IMR-90 (cell line): ENCODE measurements at regions not wholly inside any gene's neighbourhood (a gene's known extent, or its start where the extent isn't known, plus 50 kb on each side); places are given as distances from the start of the nearest gene placed in this dataset.

Source experiments
- ATAC-seq: fragments of 200-7000 bp; cut with Tn5 transposase; 2 replicates; pipeline ENCODE4 v1.9.1; 2020; ENCODE audit warnings: low read depth, mild to moderate bottlenecking, moderate library complexity
- BruUV-seq: library from RNA; stranded (reverse); fragments of 400-500 nt; replicated peaks from 2 replicates; lab custom pipeline; 2021; lab: Mats Ljungman, UMichigan
- CTCF ChIA-PET: fragments of 300-600 bp; formaldehyde crosslinking; extraction: SDS; loops from one replicate; lab custom pipeline; 2021; ENCODE audit warnings: antibody characterized with exemption; lab: Yijun Ruan, JAX
- POLR2A ChIA-PET: fragments of 300-600 bp; sonication (Branson Sonifier 250); formaldehyde crosslinking; loops from one replicate; lab custom pipeline; 2022; ENCODE audit warnings: antibody characterized with exemption; ENCODE audit not compliant: unreplicated experiment; lab: Charles Lee
- DNase-seq: peaks from one replicate; pipeline ENCODE4 v3.0.0; 2013
- H2AFZ ChIP-seq: replicated peaks from 2 replicates; pipeline ENCODE3; 2013; ENCODE audit warnings: low read length, mild to moderate bottlenecking; ENCODE audit not compliant: poor library complexity
- H2AK5ac ChIP-seq: 2 replicates; pipeline ENCODE4 v1.6.1; 2013; ENCODE audit warnings: low read depth, low read length, inconsistent platforms
- H2AK9ac ChIP-seq: replicated peaks from 2 replicates; pipeline ENCODE3; 2013; ENCODE audit warnings: mild to moderate bottlenecking, low read depth, low read length, moderate library complexity; ENCODE audit not compliant: poor library complexity
- H2BK120ac ChIP-seq: 2 replicates; pipeline ENCODE4 v1.6.1; 2013; ENCODE audit warnings: low read depth, low read length, inconsistent platforms
- H2BK15ac ChIP-seq: 3 replicates; pipeline ENCODE4 v1.6.1; 2013; ENCODE audit warnings: low read depth, low read length, inconsistent platforms
- H2BK20ac ChIP-seq: 2 replicates; pipeline ENCODE4 v1.6.1; 2013; ENCODE audit warnings: low read depth, mild to moderate bottlenecking, inconsistent platforms, low read length, moderate library complexity
- H2BK5ac ChIP-seq: 2 replicates; pipeline ENCODE4 v1.6.1; 2013; ENCODE audit warnings: mild to moderate bottlenecking, low read depth, low read length, inconsistent platforms; ENCODE audit not compliant: poor library complexity, severe bottlenecking
- H3K14ac ChIP-seq: replicated peaks from 2 replicates; pipeline ENCODE4 v1.6.1; 2013; ENCODE audit warnings: low read depth, low read length, inconsistent platforms
- H3K18ac ChIP-seq: 2 replicates; pipeline ENCODE4 v1.6.1; 2013; ENCODE audit warnings: low read depth, low read length, control low read depth
- H3K23ac ChIP-seq: 2 replicates; pipeline ENCODE4 v1.6.1; 2013; ENCODE audit warnings: low read depth, low read length, inconsistent platforms
- H3K27ac ChIP-seq: 2 replicates; pipeline ENCODE4 v1.5.1; 2013; ENCODE audit warnings: mild to moderate bottlenecking, control low read depth, low read length; ENCODE audit not compliant: insufficient read depth
- H3K27me3 ChIP-seq: 2 replicates; pipeline ENCODE4 v1.6.1; 2013; ENCODE audit warnings: low read length; ENCODE audit not compliant: control insufficient read depth, insufficient read depth
- H3K36me3 ChIP-seq: 2 replicates; pipeline ENCODE4 v1.6.1; 2013; ENCODE audit warnings: low read length, mixed read lengths; ENCODE audit not compliant: control insufficient read depth, insufficient read depth
- H3K4ac ChIP-seq: 2 replicates; pipeline ENCODE4 v1.6.1; 2013; ENCODE audit warnings: low read depth, low read length, inconsistent platforms
- H3K4me1 ChIP-seq: 2 replicates; pipeline ENCODE4 v1.6.1; 2013; ENCODE audit warnings: low read length, mixed read lengths; ENCODE audit not compliant: control insufficient read depth, insufficient read depth
- H3K4me2 ChIP-seq: 2 replicates; pipeline ENCODE4 v1.6.1; 2013; ENCODE audit warnings: low read depth, mild to moderate bottlenecking, control low read depth, low read length, moderate library complexity
- H3K4me3 ChIP-seq: 2 replicates; pipeline ENCODE4 v1.5.1; 2013; ENCODE audit warnings: low read depth, mild to moderate bottlenecking, control low read depth, low read length, moderate library complexity; ENCODE audit not compliant: insufficient read depth
- H3K56ac ChIP-seq: 2 replicates; pipeline ENCODE4 v1.6.1; 2013; ENCODE audit warnings: low read length, inconsistent platforms; ENCODE audit not compliant: insufficient read depth; ENCODE audit errors: extremely low read depth
- H3K79me1 ChIP-seq, 2 experiments: 2 replicates each; pipeline ENCODE4 v1.6.1; 2013; ENCODE audit warnings: low read length in 2 of 2, inconsistent platforms in 1 of 2, low read depth in 1 of 2
- H3K9ac ChIP-seq: 2 replicates; pipeline ENCODE4 v1.6.1; 2013; ENCODE audit warnings: low read depth, low read length, control low read depth
- H3K9me1 ChIP-seq: 2 replicates; pipeline ENCODE4 v1.6.1; 2013; ENCODE audit warnings: low read length, inconsistent platforms; ENCODE audit not compliant: insufficient read depth
- H3K9me3 ChIP-seq: 2 replicates; pipeline ENCODE4 v1.6.1; 2013; ENCODE audit warnings: low read length; ENCODE audit not compliant: control insufficient read depth, insufficient read depth
- H4K20me1 ChIP-seq: 2 replicates; pipeline ENCODE4 v1.6.1; 2013; ENCODE audit warnings: low read length, inconsistent platforms; ENCODE audit not compliant: insufficient read depth
- H4K5ac ChIP-seq: 2 replicates; pipeline ENCODE4 v1.6.1; 2013; ENCODE audit warnings: mild to moderate bottlenecking, low read depth, low read length, control low read depth
- H4K8ac ChIP-seq, 2 experiments: 2 replicates each; pipeline ENCODE4 v1.6.1; 2013; ENCODE audit warnings: low read depth in 2 of 2, low read length in 2 of 2, control low read depth in 1 of 2, inconsistent platforms in 1 of 2
- H4K91ac ChIP-seq: 2 replicates; pipeline ENCODE4 v1.6.1; 2013; ENCODE audit warnings: low read depth, low read length, inconsistent platforms; ENCODE audit not compliant: insufficient read depth
- BHLHE40 ChIP-seq: fragments of 150-350 bp; IDR thresholded peaks from 2 replicates; pipeline ENCODE4 v1.6.1; 2016; ENCODE audit warnings: mild to moderate bottlenecking, low read depth, low read length
- CEBPB ChIP-seq: IDR thresholded peaks from 2 replicates; pipeline ENCODE4 v1.6.1; 2012; ENCODE audit warnings: low read depth, low read length, improper control_type of control experiment
- CHD1 ChIP-seq: IDR thresholded peaks from 2 replicates; pipeline ENCODE4 v1.6.1; 2012; ENCODE audit warnings: low read depth, low read length, improper control_type of control experiment
- FOS ChIP-seq: fragments of 150-350 bp; IDR thresholded peaks from 2 replicates; pipeline ENCODE4 v1.6.1; 2016; ENCODE audit warnings: low read depth, low read length
- MAFK ChIP-seq: IDR thresholded peaks from 2 replicates; pipeline ENCODE4 v1.6.1; 2012; ENCODE audit warnings: low read depth, low read length, improper control_type of control experiment
- MAZ ChIP-seq: IDR thresholded peaks from 2 replicates; pipeline ENCODE4 v1.6.1; 2012; ENCODE audit warnings: low read depth, mild to moderate bottlenecking, low read length, improper control_type of control experiment, moderate library complexity, borderline replicate concordance
- MXI1 ChIP-seq: IDR thresholded peaks from 2 replicates; pipeline ENCODE4 v1.6.1; 2012; ENCODE audit warnings: low read depth, mild to moderate bottlenecking, low read length, moderate library complexity, borderline replicate concordance
- NFE2L2 ChIP-seq: fragments of 150-350 bp; IDR thresholded peaks from 2 replicates; pipeline ENCODE4 v1.6.1; 2016; ENCODE audit warnings: low read depth, mild to moderate bottlenecking, low read length
- POLR2A ChIP-seq: IDR thresholded peaks from 2 replicates; pipeline ENCODE4 v1.6.1; 2012; ENCODE audit warnings: mild to moderate bottlenecking, low read depth, low read length
- RAD21 ChIP-seq: IDR thresholded peaks from 2 replicates; pipeline ENCODE4 v1.6.1; 2012; ENCODE audit warnings: low read length, improper control_type of control experiment
- RCOR1 ChIP-seq: IDR thresholded peaks from 2 replicates; pipeline ENCODE4 v1.6.1; 2012; ENCODE audit warnings: mild to moderate bottlenecking, low read length, improper control_type of control experiment; ENCODE audit not compliant: insufficient replicate concordance
- RFX5 ChIP-seq: IDR thresholded peaks from 2 replicates; pipeline ENCODE4 v1.8.0; 2012; ENCODE audit warnings: low read depth, mild to moderate bottlenecking, low read length, moderate library complexity
- SMC3 ChIP-seq: fragments of 150-350 bp; IDR thresholded peaks from 2 replicates; pipeline ENCODE4 v1.6.1; 2016; ENCODE audit warnings: low read depth, mild to moderate bottlenecking, antibody characterized with exemption, low read length, moderate library complexity
- WGBS, 2 experiments: methylation state at CpG; one replicate each; pipeline versions ENCODE4 v1.1.5 to v1.1.7; 2013; ENCODE audit warnings: missing lambda C conversion rate in 2 of 2; ENCODE audit not compliant: insufficient read length in 1 of 2; ENCODE audit errors: extremely low coverage in 2 of 2; 5-methylcytosine and 5-hydroxymethylcytosine counted together
- dilution Hi-C: fragments of 300-500 bp; cut with HindIII; formaldehyde crosslinking; loops from one replicate; pipeline ENCODE4 v1.14.3; 2018; ENCODE audit warnings: low sequenced_read_pairs; ENCODE audit not compliant: unreplicated experiment
- in situ Hi-C: fragments of 300-500 bp; cut with MboI; formaldehyde crosslinking; loops from 3 replicates; pipeline ENCODE4 v1.14.3; 2019; ENCODE audit warnings: low sequenced_read_pairs, inconsistent platforms, mixed read lengths
- intact Hi-C: fragments of 100-400 bp; cut with micrococcal nuclease; formaldehyde crosslinking; loops from 2 replicates; pipeline ENCODE4 v1.10.0; 2022
- TF ChIP-seq, protein P1 (sequence below): fragments of 150-350 bp; IDR thresholded peaks from 2 replicates; pipeline ENCODE4 v1.6.1; 2017; ENCODE audit warnings: mild to moderate bottlenecking, antibody characterized with exemption, low read length, low read depth
- TF ChIP-seq, protein P2 (sequence below): fragments of 150-350 bp; IDR thresholded peaks from 2 replicates; pipeline ENCODE4 v1.6.1; 2016; ENCODE audit warnings: low read depth, mild to moderate bottlenecking, low read length, moderate library complexity, borderline replicate concordance
- TF ChIP-seq, protein P3 (sequence below): conservative IDR thresholded peaks from 2 replicates; pipeline ENCODE4 v1.5.1; 2012; ENCODE audit warnings: mild to moderate bottlenecking, low read depth, low read length, improper control_type of control experiment

DNA sequence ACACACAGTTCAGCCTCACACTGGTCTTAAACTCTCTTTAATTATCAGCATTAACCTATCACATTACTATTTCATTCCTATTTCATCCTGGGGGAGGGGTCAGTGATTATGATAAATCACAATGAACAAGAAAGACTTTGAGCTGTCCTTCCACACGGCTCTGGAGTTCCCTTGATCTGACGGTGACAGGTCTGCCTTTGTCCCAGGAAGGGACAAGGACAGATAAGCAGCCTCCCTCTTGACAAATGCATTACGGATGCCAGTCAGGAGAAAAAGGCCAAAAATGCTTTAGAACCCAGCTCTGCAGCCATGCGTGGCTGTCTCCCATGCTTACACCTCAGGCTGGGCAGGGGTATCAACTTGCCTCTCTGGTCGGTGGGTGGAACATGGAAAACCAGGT lies 281.7 kb downstream of the BCL11A start:
- H2AFZ ChIP-seq, result no peak overlapping the region
- no peak overlapping the region for H2AK5ac ChIP-seq
- TF ChIP-seq CEBPB (no peak), RCOR1 (no peak), SMC3 (no peak), NFE2L2 (no peak), RAD21 (no peak), BHLHE40 (no peak), RFX5 (no peak), POLR2A (no peak), MAZ (no peak), CHD1 (no peak), MXI1 (no peak), MAFK (no peak), FOS (no peak)
- TF ChIP-seq, protein P1, sequence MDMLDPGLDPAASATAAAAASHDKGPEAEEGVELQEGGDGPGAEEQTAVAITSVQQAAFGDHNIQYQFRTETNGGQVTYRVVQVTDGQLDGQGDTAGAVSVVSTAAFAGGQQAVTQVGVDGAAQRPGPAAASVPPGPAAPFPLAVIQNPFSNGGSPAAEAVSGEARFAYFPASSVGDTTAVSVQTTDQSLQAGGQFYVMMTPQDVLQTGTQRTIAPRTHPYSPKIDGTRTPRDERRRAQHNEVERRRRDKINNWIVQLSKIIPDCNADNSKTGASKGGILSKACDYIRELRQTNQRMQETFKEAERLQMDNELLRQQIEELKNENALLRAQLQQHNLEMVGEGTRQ, result no peak
- TF ChIP-seq, protein P2, sequence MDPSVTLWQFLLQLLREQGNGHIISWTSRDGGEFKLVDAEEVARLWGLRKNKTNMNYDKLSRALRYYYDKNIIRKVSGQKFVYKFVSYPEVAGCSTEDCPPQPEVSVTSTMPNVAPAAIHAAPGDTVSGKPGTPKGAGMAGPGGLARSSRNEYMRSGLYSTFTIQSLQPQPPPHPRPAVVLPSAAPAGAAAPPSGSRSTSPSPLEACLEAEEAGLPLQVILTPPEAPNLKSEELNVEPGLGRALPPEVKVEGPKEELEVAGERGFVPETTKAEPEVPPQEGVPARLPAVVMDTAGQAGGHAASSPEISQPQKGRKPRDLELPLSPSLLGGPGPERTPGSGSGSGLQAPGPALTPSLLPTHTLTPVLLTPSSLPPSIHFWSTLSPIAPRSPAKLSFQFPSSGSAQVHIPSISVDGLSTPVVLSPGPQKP, result no peak
- TF ChIP-seq, protein P3, sequence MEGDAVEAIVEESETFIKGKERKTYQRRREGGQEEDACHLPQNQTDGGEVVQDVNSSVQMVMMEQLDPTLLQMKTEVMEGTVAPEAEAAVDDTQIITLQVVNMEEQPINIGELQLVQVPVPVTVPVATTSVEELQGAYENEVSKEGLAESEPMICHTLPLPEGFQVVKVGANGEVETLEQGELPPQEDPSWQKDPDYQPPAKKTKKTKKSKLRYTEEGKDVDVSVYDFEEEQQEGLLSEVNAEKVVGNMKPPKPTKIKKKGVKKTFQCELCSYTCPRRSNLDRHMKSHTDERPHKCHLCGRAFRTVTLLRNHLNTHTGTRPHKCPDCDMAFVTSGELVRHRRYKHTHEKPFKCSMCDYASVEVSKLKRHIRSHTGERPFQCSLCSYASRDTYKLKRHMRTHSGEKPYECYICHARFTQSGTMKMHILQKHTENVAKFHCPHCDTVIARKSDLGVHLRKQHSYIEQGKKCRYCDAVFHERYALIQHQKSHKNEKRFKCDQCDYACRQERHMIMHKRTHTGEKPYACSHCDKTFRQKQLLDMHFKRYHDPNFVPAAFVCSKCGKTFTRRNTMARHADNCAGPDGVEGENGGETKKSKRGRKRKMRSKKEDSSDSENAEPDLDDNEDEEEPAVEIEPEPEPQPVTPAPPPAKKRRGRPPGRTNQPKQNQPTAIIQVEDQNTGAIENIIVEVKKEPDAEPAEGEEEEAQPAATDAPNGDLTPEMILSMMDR, result no peak
- in situ Hi-C loops, result no loop called here
- WGBS, 2 experiments, result no CpG with 5 or more reads among the region's 5 CpGs
- dilution Hi-C loops, result no loop called here
- no peaks in the 10 kb centered on the region for H4K20me1 ChIP-seq
- no peak for DNase-seq
- no peak overlapping the region for H3K4me2 ChIP-seq
- no peak overlapping the region for H4K8ac ChIP-seq
- ChIA-PET CTCF (no interaction called here), POLR2A (no interaction called here)
- H3K9me1 ChIP-seq, result no peaks in the 10 kb centered on the region
- H3K9me3 ChIP-seq, result peaks cover 2% of the 10 kb centered on the region; the same call in 1 of the 2 replicates
- H3K36me3 ChIP-seq, result no peaks in the 10 kb centered on the region
- no peak overlapping the region for H3K4ac ChIP-seq
- no peak overlapping the region for H4K5ac ChIP-seq
- no peak overlapping the region for H3K9ac ChIP-seq
- no peaks in the 10 kb centered on the region for H3K4me1 ChIP-seq
- no peaks in the 10 kb centered on the region for H3K79me1 ChIP-seq
- H3K23ac ChIP-seq, result no peak overlapping the region
- H2BK15ac ChIP-seq, result no peak overlapping the region
- ATAC-seq, result no peak
- H2AK9ac ChIP-seq, result no peak overlapping the region
- no peak overlapping the region for H2BK20ac ChIP-seq
- no peaks in the 10 kb centered on the region for H3K27me3 ChIP-seq
- no peak overlapping the region for H4K91ac ChIP-seq
- no TSS peak for BruUV-seq
- H2BK5ac ChIP-seq, result no peak overlapping the region
- H3K4me3 ChIP-seq, result no peak overlapping the region
- no peak overlapping the region for H3K27ac ChIP-seq
- H3K14ac ChIP-seq, result no peak overlapping the region
- no peak overlapping the region for H3K56ac ChIP-seq
- no peak overlapping the region for H2BK120ac ChIP-seq
- intact Hi-C loops, result no loop called here
- no peak overlapping the region for H3K18ac ChIP-seq
